ENCODE measurements at regions not wholly inside any gene's neighbourhood (a gene's known extent, or its start where the extent isn't known, plus 50 kb on each side); places are given as distances from the start of the nearest gene placed in this dataset.

GRCh38 chr14:71290301-71290700 lies 383.0 kb downstream of the PCNX1 start:
- DNase-seq, result no peak

- no peak for DNase-seq
These were observed 383.8 kb downstream of the PCNX1 start for GRCh38 chr14:71290960-71291466.

- DNase-seq, result no peak
These were observed 388.9 kb downstream of the PCNX1 start for GRCh38 chr14:71296184-71296583.

GRCh38 chr14:71300566-71301330 lies 393.5 kb downstream of the PCNX1 start:
- no peak for DNase-seq

- no peak for DNase-seq
These were observed 394.4 kb downstream of the PCNX1 start for GRCh38 chr14:71301611-71302010.

- no peak for DNase-seq
These were observed 397.4 kb downstream of the PCNX1 start for GRCh38 chr14:71304690-71305089.

GRCh38 chr14:71308671-71309070 lies 401.4 kb downstream of the PCNX1 start:
- DNase-seq, result no peak

- DNase-seq, result no peak
These were observed 402.5 kb downstream of the PCNX1 start for GRCh38 chr14:71309756-71310155.

GRCh38 chr14:71311061-71311460 lies 403.8 kb downstream of the PCNX1 start:
- DNase-seq, result no peak

GRCh38 chr14:71314717-71315116 lies 407.5 kb downstream of the PCNX1 start:
- no peak for DNase-seq

- no peak for DNase-seq
These were observed 410.3 kb downstream of the PCNX1 start for GRCh38 chr14:71317385-71318096.

GRCh38 chr14:71318097-71318459 lies 410.8 kb downstream of the PCNX1 start:
- no peak for DNase-seq

GRCh38 chr14:71319666-71320065 lies 412.4 kb downstream of the PCNX1 start:
- no peak for DNase-seq

- peak; percentile 99 for DNase-seq
These were observed 413.0 kb downstream of the PCNX1 start, which contains the start of gene SIPA1L1 for GRCh38 chr14:71320107-71320733. Gene SIPA1L1, plus strand, starts transcription at chr14:71320476.

GRCh38 chr14:71320734-71321573 lies 413.7 kb downstream of the PCNX1 start:
- peak; percentile 65 for DNase-seq

GRCh38 chr14:71321574-71322315 lies 414.5 kb downstream of the PCNX1 start:
- DNase-seq, result peak; percentile 23

GRCh38 chr14:71322655-71323250 lies 415.5 kb downstream of the PCNX1 start:
- peak; percentile 61 for DNase-seq

- peak; percentile 74 for DNase-seq
These were observed 417.6 kb downstream of the PCNX1 start for GRCh38 chr14:71324767-71325272.

- no peak for DNase-seq
These were observed 420.4 kb downstream of the PCNX1 start for GRCh38 chr14:71327691-71328090.

- DNase-seq, result no peak
These were observed 420.9 kb downstream of the PCNX1 start for GRCh38 chr14:71328183-71328582.

GRCh38 chr14:71328954-71329353 lies 421.7 kb downstream of the PCNX1 start:
- no peak for DNase-seq
